ENCODE measurements at regions not wholly inside any gene's neighbourhood (a gene's known extent, or its start where the extent isn't known, plus 50 kb on each side); places are given as distances from the start of the nearest gene placed in this dataset.
"Not testable (repeated sequence)": the region's sequence is repeated elsewhere in the genome, so short reads cannot be mapped to it uniquely, and the experiment has no call there.

DNA sequence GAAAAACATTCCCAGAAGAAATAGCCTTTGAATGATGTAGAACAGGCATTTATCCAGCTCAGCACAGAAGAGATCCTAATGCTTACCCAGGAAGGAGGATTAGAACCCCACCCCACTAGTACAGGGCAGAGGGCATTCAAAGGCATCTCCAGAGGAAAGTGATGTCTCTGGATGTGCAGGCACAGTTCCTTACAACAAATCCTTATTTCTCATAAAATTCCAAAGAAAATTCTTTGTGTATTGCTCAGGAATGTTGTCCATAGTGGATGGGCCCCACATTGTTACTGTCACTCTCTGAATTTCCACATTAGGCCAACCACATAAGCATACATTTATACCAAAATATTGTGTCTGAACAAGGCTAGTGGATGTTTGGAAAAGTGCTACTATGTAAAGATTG, 243.0 kb downstream of the ADRA2A start:
- Histone ChIP-seq H3K27me3 (ENCODE audit: control insufficient read depth, insufficient read depth, low read length) (no peaks in the 10 kb centered on the region), H3K4me3 (ENCODE audit: low read depth, low read length) (no peak overlapping the region), H3K36me3 (ENCODE audit: control insufficient read depth, insufficient read depth, low read length) (no peaks in the 10 kb centered on the region)
- CTCF ChIA-PET = no interaction called here
- no peak for DNase-seq (ENCODE audit: low read depth)
- TF ChIP-seq, protein P1, sequence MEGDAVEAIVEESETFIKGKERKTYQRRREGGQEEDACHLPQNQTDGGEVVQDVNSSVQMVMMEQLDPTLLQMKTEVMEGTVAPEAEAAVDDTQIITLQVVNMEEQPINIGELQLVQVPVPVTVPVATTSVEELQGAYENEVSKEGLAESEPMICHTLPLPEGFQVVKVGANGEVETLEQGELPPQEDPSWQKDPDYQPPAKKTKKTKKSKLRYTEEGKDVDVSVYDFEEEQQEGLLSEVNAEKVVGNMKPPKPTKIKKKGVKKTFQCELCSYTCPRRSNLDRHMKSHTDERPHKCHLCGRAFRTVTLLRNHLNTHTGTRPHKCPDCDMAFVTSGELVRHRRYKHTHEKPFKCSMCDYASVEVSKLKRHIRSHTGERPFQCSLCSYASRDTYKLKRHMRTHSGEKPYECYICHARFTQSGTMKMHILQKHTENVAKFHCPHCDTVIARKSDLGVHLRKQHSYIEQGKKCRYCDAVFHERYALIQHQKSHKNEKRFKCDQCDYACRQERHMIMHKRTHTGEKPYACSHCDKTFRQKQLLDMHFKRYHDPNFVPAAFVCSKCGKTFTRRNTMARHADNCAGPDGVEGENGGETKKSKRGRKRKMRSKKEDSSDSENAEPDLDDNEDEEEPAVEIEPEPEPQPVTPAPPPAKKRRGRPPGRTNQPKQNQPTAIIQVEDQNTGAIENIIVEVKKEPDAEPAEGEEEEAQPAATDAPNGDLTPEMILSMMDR (IDR thresholded peaks at IDR 0.05; ENCODE audit: insufficient read depth, low read depth, low read length) = no peak
- POLR2A ChIA-PET = no interaction called here

DNA sequence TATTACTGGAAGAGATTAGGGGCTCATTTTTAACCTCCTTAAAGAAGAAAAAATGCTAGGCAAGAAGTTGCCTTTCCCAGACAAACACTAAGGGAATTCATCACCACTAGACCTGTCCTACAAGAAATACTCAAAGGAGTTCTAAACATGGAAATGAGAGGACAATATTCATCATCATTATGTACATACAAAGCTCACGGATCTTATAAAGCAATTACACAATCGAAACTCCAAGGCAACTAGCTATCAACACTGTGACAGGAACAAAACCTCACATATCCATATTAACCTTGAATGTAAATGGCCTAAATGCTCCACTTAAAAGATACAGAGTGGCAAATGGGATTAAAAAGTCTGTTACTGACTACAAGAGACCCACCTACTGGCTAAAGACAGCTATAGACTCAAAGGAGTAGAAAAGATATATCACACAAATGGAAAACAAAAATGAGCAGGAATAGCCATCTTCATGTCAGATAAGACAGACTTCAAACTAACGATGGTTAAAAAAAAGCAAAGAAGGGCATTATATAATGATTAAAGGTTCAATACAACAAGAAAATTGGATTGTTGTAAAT, 246.6 kb downstream of the ADRA2A start:
- no peaks in the 10 kb centered on the region for H3K27me3 ChIP-seq (ENCODE audit: control insufficient read depth, insufficient read depth, low read length)
- DNase-seq (ENCODE audit: low read depth) = no peak
- no peaks in the 10 kb centered on the region for H3K36me3 ChIP-seq (ENCODE audit: control insufficient read depth, insufficient read depth, low read length)
- TF ChIP-seq, protein P1 (IDR thresholded peaks at IDR 0.05; ENCODE audit: insufficient read depth, low read depth, low read length) = peak; percentile 28; the same call in 1 of the 2 replicates
- ChIA-PET CTCF (interaction anchor here (0.9 kb wide), 1 partner anchor 247 kb away, joined by 3 read pairs; the partner anchor contains the start of gene ADRA2A), POLR2A (interaction anchor here (0.6 kb wide), 1 partner anchor 452 kb away, joined by 5 read pairs; the partner anchor contains the start of gene PDCD4)
- H3K4me3 ChIP-seq (ENCODE audit: low read depth, low read length) = no peak overlapping the region

DNA sequence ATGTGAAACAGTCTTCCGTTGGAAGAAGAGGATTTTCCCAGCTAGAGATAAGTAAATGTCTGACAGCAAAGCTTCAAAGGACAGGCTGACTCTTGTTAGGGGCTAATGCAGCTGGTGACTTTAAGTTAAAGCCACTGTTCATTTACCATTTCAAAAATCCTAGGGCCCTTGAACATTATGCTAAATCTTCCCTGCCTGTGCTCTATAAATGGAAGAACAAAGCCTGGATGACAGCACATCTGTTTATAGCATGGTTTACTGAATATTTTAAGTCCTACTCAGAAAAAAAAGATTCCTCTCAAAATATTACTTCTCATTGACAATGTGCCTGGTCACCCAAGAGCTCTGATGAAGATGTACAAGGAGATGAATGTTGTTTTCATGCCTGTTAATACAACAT, 255.3 kb downstream of the ADRA2A start:
- H3K4me3 ChIP-seq (ENCODE audit: low read depth, low read length); CTCF ChIA-PET; POLR2A ChIA-PET; H3K27me3 ChIP-seq (ENCODE audit: control insufficient read depth, insufficient read depth, low read length); DNase-seq (ENCODE audit: low read depth); H3K36me3 ChIP-seq (ENCODE audit: control insufficient read depth, insufficient read depth, low read length): not testable (repeated sequence)

DNA sequence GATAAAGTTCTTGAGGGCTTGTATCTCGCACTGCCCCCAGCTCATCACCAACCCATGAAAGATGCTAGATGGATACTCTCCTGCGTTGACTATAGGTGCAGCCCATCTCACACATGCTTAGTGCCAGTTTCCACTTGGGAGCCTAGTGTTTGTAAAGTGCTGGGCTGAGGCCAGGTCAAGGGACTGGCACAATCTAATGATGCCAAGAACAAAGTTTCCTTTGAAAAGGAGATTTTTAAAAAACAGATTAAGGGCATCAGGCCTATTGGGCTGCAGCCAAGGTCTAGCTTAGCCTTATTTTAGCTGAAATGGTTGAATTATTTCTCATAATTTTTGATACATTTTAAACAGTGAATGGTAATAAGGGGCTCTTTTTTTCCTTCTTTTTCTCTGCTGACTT, 259.0 kb downstream of the ADRA2A start:
- DNase-seq (ENCODE audit: low read depth) = no peak
- ChIA-PET POLR2A (no interaction called here), CTCF (no interaction called here)

DNA sequence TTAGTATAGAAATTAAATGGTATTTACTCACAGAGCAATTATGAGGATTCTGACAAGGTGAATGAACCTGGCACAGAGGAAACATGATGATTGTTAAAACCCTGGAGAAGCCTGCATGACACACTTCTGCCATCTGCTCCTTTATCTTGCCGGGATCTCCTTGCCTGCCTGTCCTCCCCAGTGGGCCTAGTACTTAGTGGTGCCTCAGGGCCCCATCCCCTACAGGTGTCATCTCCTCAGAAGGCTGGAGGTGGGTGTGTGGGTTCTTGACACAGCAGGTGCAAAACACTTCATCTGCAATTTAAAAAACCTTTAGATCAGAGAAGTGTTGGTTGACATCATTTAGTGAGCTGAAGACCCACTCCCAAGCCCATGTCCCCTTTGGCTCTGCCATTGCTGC, 261.2 kb downstream of the ADRA2A start:
- H3K27me3 ChIP-seq (ENCODE audit: control insufficient read depth, insufficient read depth, low read length) = no peaks in the 10 kb centered on the region
- ChIA-PET CTCF (no interaction called here), POLR2A (no interaction called here)
- H3K4me3 ChIP-seq (ENCODE audit: low read depth, low read length) = no peak overlapping the region
- no peak for DNase-seq (ENCODE audit: low read depth)
- TF ChIP-seq, protein P1 (IDR thresholded peaks at IDR 0.05; ENCODE audit: insufficient read depth, low read depth, low read length) = no peak
- H3K36me3 ChIP-seq (ENCODE audit: control insufficient read depth, insufficient read depth, low read length) = no peaks in the 10 kb centered on the region

More for the DNA sequence above, 259.0 kb downstream of the ADRA2A start:
- TF ChIP-seq, protein P1 (IDR thresholded peaks at IDR 0.05; ENCODE audit: insufficient read depth, low read depth, low read length) = no peak
- no peaks in the 10 kb centered on the region for H3K27me3 ChIP-seq (ENCODE audit: control insufficient read depth, insufficient read depth, low read length)
- H3K4me3 ChIP-seq (ENCODE audit: low read depth, low read length) = no peak overlapping the region
- H3K36me3 ChIP-seq (ENCODE audit: control insufficient read depth, insufficient read depth, low read length) = no peaks in the 10 kb centered on the region

DNA sequence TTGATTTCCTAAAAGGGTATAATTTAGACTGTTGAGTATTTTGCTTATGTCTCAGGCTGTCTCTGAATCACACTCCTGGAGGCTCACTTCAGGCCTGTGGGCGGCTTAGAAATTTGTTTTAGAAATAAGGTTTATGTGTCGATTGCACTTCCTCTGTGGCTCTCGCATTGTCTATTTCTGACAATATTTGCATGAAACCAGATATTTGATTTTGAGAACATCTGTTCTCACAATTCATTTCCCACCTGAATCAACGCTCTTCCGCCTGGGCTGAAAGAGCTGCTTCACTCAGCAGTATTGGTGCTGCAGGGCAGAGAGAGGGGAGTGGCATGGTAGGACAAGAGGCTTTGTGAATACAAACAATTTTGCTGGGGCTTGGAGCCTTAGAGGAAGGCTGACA, 262.0 kb downstream of the ADRA2A start:
- Histone ChIP-seq H3K27me3 (ENCODE audit: control insufficient read depth, insufficient read depth, low read length) (no peaks in the 10 kb centered on the region), H3K4me3 (ENCODE audit: low read depth, low read length) (no peak overlapping the region), H3K36me3 (ENCODE audit: control insufficient read depth, insufficient read depth, low read length) (no peaks in the 10 kb centered on the region)
- TF ChIP-seq, protein P1 (IDR thresholded peaks at IDR 0.05; ENCODE audit: insufficient read depth, low read depth, low read length) = no peak
- POLR2A ChIA-PET = no interaction called here
- CTCF ChIA-PET = interaction anchor here (0.6 to 0.7 kb wide), 2 partner anchors 12 to 52 kb away, joined by 3 read pairs; no protein-coding TSS in a partner anchor
- no peak for DNase-seq (ENCODE audit: low read depth)

All from BJ (cell line).